Activated naive CD4-positive, alpha-beta T cell treated with anti-CD3 and anti-CD28 coated beads, Interleukin-2, amount 10 ng/mL, durations not matched to agents 7 days and 5 days (primary cell): ENCODE measurements at regions not wholly inside any gene's neighbourhood (a gene's known extent, or its start where the extent isn't known, plus 50 kb on each side); places are given as distances from the start of the nearest gene placed in this dataset.
A peak's percentile ranks its signal among the peaks of the same experiment; 100 is the strongest.
"Not testable (repeated sequence)": the region's sequence is repeated elsewhere in the genome, so short reads cannot be mapped to it uniquely, and the experiment has no call there.

ENCODE experiments used
- CTCF ChIA-PET: fragments of 350-600 bp; sonication (Branson Sonifier 250); formaldehyde crosslinking; loops from one replicate; lab custom pipeline; 2021; ENCODE audit warnings: antibody characterized with exemption; lab: Charles Lee
- DNase-seq: peaks from one replicate; pipeline ENCODE4 v3.0.0-alpha.2; 2020
- H3K27ac Mint-ChIP-seq: one replicate; pipeline ENCODE4 v1.8.0; 2021; ENCODE audit warnings: mild to moderate bottlenecking, moderate library complexity, mixed read lengths
- H3K27me3 Mint-ChIP-seq: one replicate; pipeline ENCODE4 v1.8.0; 2021; ENCODE audit warnings: mild to moderate bottlenecking, mixed read lengths
- H3K36me3 Mint-ChIP-seq: one replicate; pipeline ENCODE4 v1.8.0; 2021; ENCODE audit warnings: mixed read lengths
- H3K4me1 Mint-ChIP-seq: one replicate; pipeline ENCODE4 v1.8.0; 2021; ENCODE audit warnings: mixed read lengths
- H3K4me3 Mint-ChIP-seq: one replicate; pipeline ENCODE4 v1.8.0; 2021; ENCODE audit warnings: mild to moderate bottlenecking, moderate library complexity, mixed read lengths
- H3K9me3 Mint-ChIP-seq: one replicate; pipeline ENCODE4 v1.8.0; 2021; ENCODE audit warnings: mixed read lengths

DNA sequence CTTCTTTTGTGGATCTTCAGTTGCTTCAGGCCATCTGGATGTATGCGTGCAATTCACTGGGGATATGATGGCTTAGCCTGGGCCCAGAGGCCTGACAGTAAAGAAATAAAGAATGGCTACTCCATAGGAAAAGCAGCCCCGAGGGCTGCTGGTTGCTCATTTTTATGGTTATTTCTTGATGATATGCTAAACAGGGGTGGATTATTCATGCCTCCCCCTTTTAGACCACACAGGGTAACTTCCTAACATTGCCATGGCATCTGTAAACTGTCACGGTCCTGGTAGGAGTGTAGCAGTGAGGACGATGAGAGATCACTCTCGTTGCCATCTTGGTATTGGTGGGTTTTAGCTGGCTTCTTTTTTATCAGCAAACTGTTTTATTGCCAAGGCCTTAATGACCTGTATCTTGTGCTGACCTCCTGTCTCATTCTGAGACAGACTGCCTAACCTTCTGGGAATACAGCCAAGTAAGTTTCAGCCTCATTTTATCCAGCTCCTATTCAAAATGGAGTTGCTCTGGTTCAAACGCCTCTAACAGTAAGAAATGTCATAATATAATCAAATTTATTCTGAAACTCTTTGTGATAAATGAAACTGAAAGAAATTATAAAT is 60.5 kb downstream of the DSEL start:
- no peak for DNase-seq
- peaks cover 8% of the 10 kb centered on the region for H3K4me1 Mint-ChIP-seq
- H3K4me3 Mint-ChIP-seq: no peak overlapping the region
- H3K36me3 Mint-ChIP-seq: no peaks in the 10 kb centered on the region
- H3K27ac Mint-ChIP-seq: no peak overlapping the region
- CTCF ChIA-PET: no interaction called here
- no peaks in the 10 kb centered on the region for H3K27me3 Mint-ChIP-seq
- peaks cover 3% of the 10 kb centered on the region for H3K9me3 Mint-ChIP-seq

- CTCF ChIA-PET: no interaction called here
- DNase-seq: no peak
- H3K27ac Mint-ChIP-seq: no peak overlapping the region
- H3K4me1 Mint-ChIP-seq: peaks cover 12% of the 10 kb centered on the region
- no peak overlapping the region for H3K4me3 Mint-ChIP-seq
- no peaks in the 10 kb centered on the region for H3K27me3 Mint-ChIP-seq
- peaks cover 11% of the 10 kb centered on the region for H3K9me3 Mint-ChIP-seq
- H3K36me3 Mint-ChIP-seq: peaks cover 1% of the 10 kb centered on the region
Measured at GRCh38 chr18:67453901-67454300, 62.6 kb downstream of the DSEL start.

DNA sequence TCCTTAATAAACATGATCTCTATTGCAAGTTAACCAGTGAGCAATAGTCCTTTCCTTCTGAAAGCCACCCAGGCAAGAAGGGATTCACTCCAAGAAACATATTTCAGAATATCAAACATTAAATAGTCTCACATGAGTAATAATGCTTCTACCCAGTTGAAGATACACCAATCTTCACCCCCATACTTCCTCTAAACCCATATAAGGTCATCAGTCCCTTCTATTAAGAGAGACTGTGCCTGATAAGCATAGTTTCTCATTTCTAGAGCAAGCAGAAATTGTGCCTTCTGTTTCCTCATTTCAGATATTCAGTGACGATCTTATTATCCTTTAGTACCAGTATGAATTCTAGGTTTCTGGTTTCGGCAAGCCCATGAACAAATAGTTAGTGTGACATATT is 64.6 kb downstream of the DSEL start:
- CTCF ChIA-PET: no interaction called here
- H3K36me3 Mint-ChIP-seq: peaks cover 1% of the 10 kb centered on the region
- no peak for DNase-seq
- peaks cover 11% of the 10 kb centered on the region for H3K9me3 Mint-ChIP-seq
- H3K27me3 Mint-ChIP-seq: no peaks in the 10 kb centered on the region
- no peak overlapping the region for H3K27ac Mint-ChIP-seq
- H3K4me3 Mint-ChIP-seq: no peak overlapping the region
- peaks cover 12% of the 10 kb centered on the region for H3K4me1 Mint-ChIP-seq

- CTCF ChIA-PET, H3K36me3 Mint-ChIP-seq, H3K4me3 Mint-ChIP-seq, H3K27me3 Mint-ChIP-seq, H3K27ac Mint-ChIP-seq: not testable (repeated sequence)
- peaks cover 12% of the 10 kb centered on the region for H3K4me1 Mint-ChIP-seq
- peaks cover 11% of the 10 kb centered on the region for H3K9me3 Mint-ChIP-seq
- peak; percentile 39 for DNase-seq
Measured at GRCh38 chr18:67451101-67451500, 65.4 kb downstream of the DSEL start.

DNA sequence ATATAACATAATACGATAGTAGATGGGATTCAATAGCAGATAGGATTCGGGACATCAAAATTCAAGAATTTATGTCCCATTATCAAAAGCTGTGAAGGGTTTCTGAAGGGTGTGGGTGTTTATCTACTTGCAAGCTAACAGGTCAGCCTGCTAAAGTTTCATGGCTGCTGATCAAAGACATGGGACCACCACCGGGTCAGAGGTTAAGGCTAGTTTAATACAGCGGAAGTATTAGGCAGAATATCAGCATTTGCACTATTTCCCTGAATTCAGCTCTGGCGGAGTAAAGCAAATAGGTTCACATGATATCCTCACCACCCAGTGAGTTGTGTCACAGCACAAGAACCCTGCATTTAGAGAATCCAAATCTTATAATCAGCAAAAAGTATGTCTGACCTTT is 82.5 kb downstream of the DSEL start:
- Mint-ChIP-seq H3K36me3 (no peaks in the 10 kb centered on the region), H3K27ac (no peak overlapping the region), H3K4me1 (no peaks in the 10 kb centered on the region), H3K27me3 (no peaks in the 10 kb centered on the region), H3K4me3 (no peak overlapping the region), H3K9me3 (peaks cover 3% of the 10 kb centered on the region)
- CTCF ChIA-PET: no interaction called here
- DNase-seq: no peak

- H3K9me3 Mint-ChIP-seq: peaks cover 3% of the 10 kb centered on the region
- H3K4me1 Mint-ChIP-seq: no peaks in the 10 kb centered on the region
- H3K4me3 Mint-ChIP-seq: no peak overlapping the region
- H3K36me3 Mint-ChIP-seq: no peaks in the 10 kb centered on the region
- no peak for DNase-seq
- CTCF ChIA-PET: no interaction called here
- H3K27ac Mint-ChIP-seq: no peak overlapping the region
- H3K27me3 Mint-ChIP-seq: no peaks in the 10 kb centered on the region
Measured at GRCh38 chr18:67432806-67433205, 83.7 kb downstream of the DSEL start.

DNA sequence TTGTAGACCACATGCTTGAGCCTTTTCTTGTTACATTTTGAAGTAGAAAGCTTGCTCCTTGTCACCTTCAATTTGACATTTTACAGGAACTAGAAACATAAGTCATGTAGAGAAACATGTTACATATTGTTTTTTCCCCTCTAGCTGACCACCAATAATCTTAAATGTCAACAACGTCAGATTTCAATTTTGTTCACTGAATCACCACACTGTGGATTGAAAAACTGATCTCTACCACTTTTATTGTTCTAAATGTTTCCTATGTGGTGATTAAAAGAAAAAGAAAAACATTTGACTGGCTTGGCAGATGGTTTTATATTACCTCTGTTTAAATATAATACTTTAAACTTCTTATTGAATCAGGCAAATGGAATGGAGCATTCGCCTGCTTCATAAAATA is 87.7 kb downstream of the DSEL start:
- no peaks in the 10 kb centered on the region for H3K4me1 Mint-ChIP-seq
- CTCF ChIA-PET: interaction anchor here (0.7 kb wide), 1 partner anchor 118 kb away, joined by 3 read pairs; no protein-coding TSS in a partner anchor
- no peaks in the 10 kb centered on the region for H3K36me3 Mint-ChIP-seq
- no peak overlapping the region for H3K4me3 Mint-ChIP-seq
- no peak overlapping the region for H3K27ac Mint-ChIP-seq
- DNase-seq: no peak
- no peaks in the 10 kb centered on the region for H3K9me3 Mint-ChIP-seq
- H3K27me3 Mint-ChIP-seq: no peaks in the 10 kb centered on the region

GRCh38 chr18:67428158-67428557 is 88.4 kb downstream of the DSEL start:
- CTCF ChIA-PET: interaction anchor here (0.7 kb wide), 1 partner anchor 119 kb away, joined by 3 read pairs; no protein-coding TSS in a partner anchor
- Mint-ChIP-seq H3K36me3 (no peaks in the 10 kb centered on the region), H3K4me3 (no peak overlapping the region), H3K27ac (no peak overlapping the region), H3K9me3 (no peaks in the 10 kb centered on the region), H3K4me1 (no peaks in the 10 kb centered on the region), H3K27me3 (no peaks in the 10 kb centered on the region)
- no peak for DNase-seq

DNA sequence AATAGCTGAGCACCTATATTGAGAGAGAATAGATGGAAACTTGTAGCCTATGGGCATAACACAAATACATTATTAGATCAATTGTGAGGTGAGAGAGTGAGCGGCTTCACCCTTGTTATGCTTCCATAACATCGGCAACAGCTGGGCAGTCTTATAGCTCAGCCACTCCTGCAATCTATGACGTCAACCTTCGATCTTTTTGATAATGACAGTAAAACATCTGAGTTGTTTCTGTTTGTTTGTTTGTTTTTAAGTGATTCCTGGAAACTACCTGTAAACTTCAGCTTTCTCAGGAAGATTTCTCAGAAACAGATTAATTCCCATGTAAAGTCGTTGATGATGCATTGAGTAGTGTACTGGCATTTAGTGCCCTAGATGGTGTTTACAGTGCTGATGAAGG is 90.0 kb downstream of the DSEL start:
- Mint-ChIP-seq H3K9me3 (no peaks in the 10 kb centered on the region), H3K4me1 (no peaks in the 10 kb centered on the region), H3K27ac (no peak overlapping the region), H3K27me3 (no peaks in the 10 kb centered on the region), H3K36me3 (no peaks in the 10 kb centered on the region), H3K4me3 (no peak overlapping the region)
- DNase-seq: no peak
- CTCF ChIA-PET: no interaction called here

GRCh38 chr18:67425672-67426071 is 90.8 kb downstream of the DSEL start:
- H3K27ac Mint-ChIP-seq: no peak overlapping the region
- H3K36me3 Mint-ChIP-seq: no peaks in the 10 kb centered on the region
- no peaks in the 10 kb centered on the region for H3K27me3 Mint-ChIP-seq
- no peak for DNase-seq
- H3K4me1 Mint-ChIP-seq: no peaks in the 10 kb centered on the region
- CTCF ChIA-PET: no interaction called here
- no peaks in the 10 kb centered on the region for H3K9me3 Mint-ChIP-seq
- H3K4me3 Mint-ChIP-seq: no peak overlapping the region

DNA sequence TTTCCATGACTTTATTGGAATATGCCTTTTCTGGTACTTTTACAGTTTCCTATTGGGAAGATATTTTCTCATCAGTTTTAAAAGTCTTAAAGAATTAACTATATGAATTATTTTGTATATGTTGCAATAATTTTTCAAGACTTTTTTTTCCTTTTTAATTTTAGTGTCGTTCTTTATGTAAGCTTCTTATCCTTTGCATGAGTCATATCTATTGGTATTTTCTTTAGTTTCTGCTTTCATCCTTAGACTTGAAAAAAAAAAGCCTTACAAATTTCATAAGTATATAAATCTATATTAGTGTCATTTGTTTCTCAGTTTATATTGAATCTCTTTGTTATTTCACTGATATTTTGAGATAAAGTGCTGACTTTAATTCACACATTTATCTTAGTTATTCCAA is 94.9 kb downstream of the DSEL start:
- Mint-ChIP-seq H3K27ac (no peak overlapping the region), H3K27me3 (no peaks in the 10 kb centered on the region), H3K4me1 (peaks cover 6% of the 10 kb centered on the region), H3K4me3 (no peak overlapping the region), H3K36me3 (no peaks in the 10 kb centered on the region), H3K9me3 (no peaks in the 10 kb centered on the region)
- DNase-seq: no peak
- CTCF ChIA-PET: no interaction called here

DNA sequence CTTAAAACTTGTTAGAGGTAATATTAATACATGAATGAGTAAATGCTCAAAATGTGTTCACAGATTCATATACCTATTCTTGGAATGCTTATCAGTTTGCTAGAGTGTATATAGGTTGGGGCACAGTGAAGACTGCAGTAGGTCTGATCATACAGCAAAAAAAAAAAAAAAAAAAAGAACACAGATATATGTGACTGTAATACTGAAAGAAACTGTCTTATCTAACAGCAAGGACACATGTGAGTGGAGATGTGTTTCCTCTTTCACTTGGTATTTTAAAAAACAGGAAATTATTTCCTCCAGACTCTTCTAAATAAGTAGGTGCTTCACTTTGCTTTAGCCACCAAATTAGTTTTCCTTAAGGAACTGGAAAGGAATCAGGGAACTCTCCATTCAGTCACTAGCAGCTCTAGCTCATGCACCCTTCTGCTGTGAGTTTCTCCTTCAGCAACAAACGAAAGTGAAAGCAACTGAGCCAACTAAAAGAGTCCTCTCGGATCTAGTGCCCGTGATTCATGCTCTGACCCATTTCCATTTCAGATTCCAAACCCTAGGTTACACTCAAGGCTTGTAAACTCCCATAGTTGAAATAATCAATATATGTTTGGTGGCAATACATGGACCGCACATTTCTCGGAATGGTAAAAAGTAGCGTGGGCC is 98.5 kb downstream of the DSEL start:
- Mint-ChIP-seq H3K9me3 (no peaks in the 10 kb centered on the region), H3K4me1 (peaks cover 8% of the 10 kb centered on the region), H3K36me3 (no peaks in the 10 kb centered on the region), H3K4me3 (peak overlapping the region; percentile 58), H3K27ac (peak overlapping the region; percentile 72), H3K27me3 (no peaks in the 10 kb centered on the region)
- CTCF ChIA-PET: no interaction called here
- peak; percentile 31 for DNase-seq

DNA sequence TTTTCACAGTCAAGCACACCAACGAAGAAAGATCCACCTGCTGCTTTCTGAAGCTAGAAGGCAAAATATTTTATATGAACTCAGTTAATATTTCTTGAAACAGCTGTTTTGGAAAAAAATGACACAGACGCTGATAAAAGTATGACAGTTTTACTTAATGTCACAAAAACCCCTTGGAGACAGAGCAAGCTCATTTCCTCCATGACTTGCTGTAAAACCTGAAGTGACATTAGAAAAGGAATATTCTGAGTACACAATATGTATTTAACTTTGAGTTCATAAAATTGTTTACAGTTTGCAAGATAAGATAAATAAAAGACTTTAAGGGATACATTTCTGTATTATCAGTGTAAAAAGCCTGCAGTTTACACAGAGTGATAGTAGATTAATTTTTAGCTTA is 105.4 kb downstream of the DSEL start:
- Mint-ChIP-seq H3K4me3 (no peak overlapping the region), H3K27ac (no peak overlapping the region), H3K4me1 (peaks cover 2% of the 10 kb centered on the region), H3K9me3 (no peaks in the 10 kb centered on the region), H3K36me3 (no peaks in the 10 kb centered on the region), H3K27me3 (no peaks in the 10 kb centered on the region)
- CTCF ChIA-PET: no interaction called here
- no peak for DNase-seq

- CTCF ChIA-PET: no interaction called here
- no peak for DNase-seq
- no peaks in the 10 kb centered on the region for H3K27me3 Mint-ChIP-seq
- H3K4me1 Mint-ChIP-seq: peaks cover 2% of the 10 kb centered on the region
- H3K27ac Mint-ChIP-seq: no peak overlapping the region
- H3K4me3 Mint-ChIP-seq: no peak overlapping the region
- H3K9me3 Mint-ChIP-seq: no peaks in the 10 kb centered on the region
- no peaks in the 10 kb centered on the region for H3K36me3 Mint-ChIP-seq
Measured at GRCh38 chr18:67410075-67411070, 106.1 kb downstream of the DSEL start.
